Nephron progenitor cell (in vitro differentiated cells): ENCODE measurements at regions not wholly inside any gene's neighbourhood (a gene's known extent, or its start where the extent isn't known, plus 50 kb on each side); places are given as distances from the start of the nearest gene placed in this dataset.

Experiments
- DNase-seq: peaks from one replicate; pipeline ENCODE4 v3.0.0; 2021
- H3K27ac Mint-ChIP-seq: 2 replicates; pipeline ENCODE4 v1.8.0; 2021; ENCODE audit warnings: mild to moderate bottlenecking, moderate library complexity, mixed read lengths
- H3K27me3 Mint-ChIP-seq: 2 replicates; pipeline ENCODE4 v1.8.0; 2021; ENCODE audit warnings: mild to moderate bottlenecking, low read depth, mixed read lengths; ENCODE audit not compliant: poor library complexity
- H3K36me3 Mint-ChIP-seq: 2 replicates; pipeline ENCODE4 v1.8.0; 2021; ENCODE audit warnings: low read depth, mixed read lengths
- H3K4me1 Mint-ChIP-seq: 2 replicates; pipeline ENCODE4 v1.8.0; 2021; ENCODE audit warnings: mixed read lengths
- H3K4me3 Mint-ChIP-seq: 2 replicates; pipeline ENCODE4 v1.8.0; 2021; ENCODE audit warnings: mild to moderate bottlenecking, moderate library complexity, mixed read lengths
- H3K9me3 Mint-ChIP-seq: 2 replicates; pipeline ENCODE4 v1.8.0; 2021; ENCODE audit warnings: mild to moderate bottlenecking, moderate library complexity, mixed read lengths
- CTCF ChIP-seq: fragments of 200-600 bp; sonication (generic); IDR thresholded peaks from 2 replicates; pipeline ENCODE4 v1.5.0; 2021; ENCODE audit warnings: antibody characterized with exemption

- H3K4me3 Mint-ChIP-seq = no peak overlapping the region
- H3K36me3 Mint-ChIP-seq = no peaks in the 10 kb centered on the region
These were observed 148.7 kb upstream of the LYZL1 start for GRCh38 chr10:29140151-29140550.

GRCh38 chr10:29140991-29141390 is 147.9 kb upstream of the LYZL1 start:
- no peak overlapping the region for H3K27ac Mint-ChIP-seq
- no peaks in the 10 kb centered on the region for H3K36me3 Mint-ChIP-seq
- H3K27me3 Mint-ChIP-seq = no peaks in the 10 kb centered on the region
- peaks cover 8% of the 10 kb centered on the region for H3K4me1 Mint-ChIP-seq
- no peak overlapping the region for H3K4me3 Mint-ChIP-seq
- DNase-seq = no peak
- peaks cover 4% of the 10 kb centered on the region for H3K9me3 Mint-ChIP-seq
- no peak for TF ChIP-seq CTCF

More at GRCh38 chr10:29140151-29140550, 148.7 kb upstream of the LYZL1 start:
- Mint-ChIP-seq H3K27ac (no peak overlapping the region), H3K9me3 (no peaks in the 10 kb centered on the region), H3K27me3 (no peaks in the 10 kb centered on the region), H3K4me1 (peaks cover 8% of the 10 kb centered on the region)
- DNase-seq = no peak
- no peak for TF ChIP-seq CTCF

GRCh38 chr10:29141761-29142160 is 147.1 kb upstream of the LYZL1 start:
- no peak overlapping the region for H3K4me3 Mint-ChIP-seq
- H3K9me3 Mint-ChIP-seq = peaks cover 4% of the 10 kb centered on the region
- H3K27me3 Mint-ChIP-seq = no peaks in the 10 kb centered on the region
- no peak overlapping the region for H3K27ac Mint-ChIP-seq
- H3K4me1 Mint-ChIP-seq = peaks cover 8% of the 10 kb centered on the region
- TF ChIP-seq CTCF = no peak
- no peaks in the 10 kb centered on the region for H3K36me3 Mint-ChIP-seq
- DNase-seq = no peak

- Mint-ChIP-seq H3K27me3 (no peaks in the 10 kb centered on the region), H3K27ac (no peak overlapping the region), H3K36me3 (no peaks in the 10 kb centered on the region), H3K9me3 (peaks cover 4% of the 10 kb centered on the region), H3K4me3 (peak overlapping the region; percentile 71), H3K4me1 (peaks cover 8% of the 10 kb centered on the region)
- no peak for DNase-seq
- TF ChIP-seq CTCF = no peak
These were observed 146.2 kb upstream of the LYZL1 start for GRCh38 chr10:29142516-29143314.

GRCh38 chr10:29144126-29144525 is 144.7 kb upstream of the LYZL1 start:
- Mint-ChIP-seq H3K27me3 (no peaks in the 10 kb centered on the region), H3K4me3 (no peak overlapping the region), H3K4me1 (peaks cover 8% of the 10 kb centered on the region), H3K36me3 (no peaks in the 10 kb centered on the region), H3K9me3 (peaks cover 4% of the 10 kb centered on the region), H3K27ac (no peak overlapping the region)
- no peak for DNase-seq
- TF ChIP-seq CTCF = no peak
